Right cardiac atrium (tissue), 5 donors: ENCODE measurements at regions not wholly inside any gene's neighbourhood (a gene's known extent, or its start where the extent isn't known, plus 50 kb on each side); places are given as distances from the start of the nearest gene placed in this dataset.

ENCODE experiments used
- ATAC-seq, 2 donors: fragments of 200-7000 bp; cut with Tn5 transposase; one replicate each; pipeline versions ENCODE4 v1.8.0 to v1.9.1; 2020; ENCODE audit warnings: moderate library complexity in 2 of 2, mild to moderate bottlenecking in 1 of 2
- DNase-seq, 3 donors: peaks; one replicate each; pipeline ENCODE4 v3.0.0-alpha.2; 2020
- H3K27ac ChIP-seq: one replicate; pipeline ENCODE4 v1.5.1; 2013; ENCODE audit warnings: mild to moderate bottlenecking, low read length, control low read depth, moderate library complexity
- H3K27me3 ChIP-seq: one replicate; pipeline ENCODE4 v1.6.1; 2013; ENCODE audit not compliant: control insufficient read depth, insufficient read depth
- H3K4me1 ChIP-seq: one replicate; pipeline ENCODE4 v1.6.1; 2013; ENCODE audit warnings: low read length; ENCODE audit not compliant: control insufficient read depth, insufficient read depth
- H3K4me3 ChIP-seq: one replicate; pipeline ENCODE4 v1.5.1; 2013; ENCODE audit warnings: low read length, control low read depth
- H3K9me3 ChIP-seq: one replicate; pipeline ENCODE4 v1.6.1; 2013; ENCODE audit warnings: low read length; ENCODE audit not compliant: control insufficient read depth
- WGBS: extraction: QIAGEN DNeasy Blood & Tissue Kit; methylation state at CpG from one replicate; pipeline ENCODE4 v1.1.7; 2013; 5-methylcytosine and 5-hydroxymethylcytosine counted together
- intact Hi-C, 4 donors: fragments of 100-400 bp; cut with DNase I; formaldehyde crosslinking; loops; one replicate each; pipeline versions ENCODE4 v1.11.0 to v1.14.0; 2022 to 2023
- donor health status: healthy with polysubstance abuse.
- donor health status: DM: no; HTN: yes; CAD: no.
- donor health status: DM: no; HTN: no; CAD: no.
- donor health status: DM: no; HTN: yes; CAD: no; lungs with severe emphysema.
- donor health status: DM: yes; HTN: yes; CAD: no.

DNA sequence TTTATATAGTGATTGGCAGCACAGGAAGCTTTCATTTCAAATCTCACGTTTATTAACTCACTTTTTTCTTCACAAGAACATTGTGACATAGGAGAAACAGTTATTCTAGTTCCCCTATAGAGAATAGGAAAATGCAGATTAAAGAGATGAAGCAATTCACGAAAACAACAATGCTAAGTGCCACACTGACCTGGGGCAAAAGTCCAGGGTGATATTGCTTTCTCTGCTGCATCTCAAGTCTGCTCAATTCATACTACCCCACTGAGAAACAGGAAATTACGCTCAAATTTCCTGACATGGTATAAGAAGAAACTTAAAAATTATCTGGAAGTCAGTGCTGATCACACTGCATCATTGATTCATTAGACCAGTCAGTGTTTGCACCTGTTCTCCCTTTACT, 66.7 kb upstream of the SEMA6D start:
- Histone ChIP-seq H3K4me3 (no peak overlapping the region), H3K4me1 (no peaks in the 10 kb centered on the region), H3K9me3 (no peaks in the 10 kb centered on the region), H3K27ac (no peak overlapping the region), H3K27me3 (no peaks in the 10 kb centered on the region)
- intact Hi-C loops: no loop called here
- no peak for DNase-seq
- WGBS: 84% methylated on average over 3 of the region's 3 CpGs
- no peak for ATAC-seq

DNA sequence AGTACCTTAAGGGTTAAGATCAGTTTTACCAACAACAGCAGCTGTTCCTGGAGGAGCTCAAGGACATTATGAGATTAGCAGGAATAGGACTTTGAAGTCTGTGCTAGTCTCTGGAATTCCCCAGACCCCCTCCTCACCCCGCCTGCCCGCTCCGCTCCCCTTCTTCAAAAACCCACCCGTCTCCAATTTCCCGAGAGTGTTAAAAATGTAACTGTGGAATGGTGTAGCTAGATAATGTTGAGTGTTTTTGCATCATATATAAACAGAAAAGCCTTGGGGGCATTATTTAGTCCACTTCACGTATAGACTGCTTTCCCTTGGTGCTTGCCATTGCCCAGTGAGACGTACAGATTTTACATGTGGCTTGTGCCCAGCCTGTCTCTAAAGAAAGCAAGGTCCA, 65.0 kb upstream of the SEMA6D start:
- Histone ChIP-seq H3K9me3 (no peaks in the 10 kb centered on the region), H3K4me3 (no peak overlapping the region), H3K27me3 (no peaks in the 10 kb centered on the region), H3K4me1 (no peaks in the 10 kb centered on the region), H3K27ac (no peak overlapping the region)
- no peak for DNase-seq
- intact Hi-C loops: no loop called here
- no peak for ATAC-seq
- 51% methylated on average over 7 of the region's 7 CpGs for WGBS

DNA sequence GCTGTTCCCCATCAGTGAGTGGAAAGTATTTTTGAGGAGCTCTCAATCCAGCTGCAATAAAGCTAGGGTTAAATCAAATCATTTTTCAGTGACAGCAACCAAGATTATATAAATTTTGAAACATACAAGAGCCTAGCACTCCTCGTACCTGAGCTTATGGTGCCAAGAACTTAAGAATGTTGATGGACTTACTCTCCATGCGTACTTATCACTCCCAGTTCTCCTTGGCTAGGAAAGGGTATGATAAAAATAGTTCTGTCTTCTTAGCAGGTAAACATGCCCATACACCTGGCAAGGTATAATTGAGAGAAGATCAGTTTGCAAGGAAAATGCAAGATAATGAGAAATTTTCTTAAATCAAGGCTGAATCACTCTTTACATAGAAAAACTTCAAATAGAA, 64.5 kb upstream of the SEMA6D start:
- WGBS: 73% methylated on average over 2 of the region's 2 CpGs
- no peak overlapping the region for H3K4me3 ChIP-seq
- no peaks in the 10 kb centered on the region for H3K4me1 ChIP-seq
- no peak overlapping the region for H3K27ac ChIP-seq
- ATAC-seq: no peak
- no peaks in the 10 kb centered on the region for H3K9me3 ChIP-seq
- H3K27me3 ChIP-seq: no peaks in the 10 kb centered on the region
- intact Hi-C loops: no loop called here
- no peak for DNase-seq

DNA sequence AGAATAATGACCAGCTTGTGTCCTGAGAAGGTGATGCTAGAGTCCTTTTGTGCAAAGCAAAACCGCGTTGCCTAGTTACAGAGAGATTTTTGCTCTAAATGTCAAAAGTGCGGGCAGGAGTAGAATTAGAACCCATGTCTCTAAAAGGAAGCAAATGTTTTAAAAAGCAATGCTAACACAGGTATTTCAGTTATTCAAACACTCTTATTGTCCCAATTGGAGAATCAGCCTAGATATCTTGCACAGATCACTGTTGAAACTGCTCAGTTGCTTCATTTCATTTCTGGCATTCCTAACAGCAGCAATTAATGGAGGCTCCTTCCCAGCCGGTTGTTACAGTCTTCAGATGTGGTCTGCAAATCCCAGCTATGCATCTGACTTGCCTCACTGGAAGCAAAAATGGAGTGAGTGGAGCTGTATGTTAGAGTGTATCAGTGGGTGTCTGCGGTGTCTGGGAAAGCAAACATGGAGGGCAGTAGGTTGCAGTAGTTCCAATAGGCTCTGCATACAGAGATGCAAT, 55.6 kb upstream of the SEMA6D start:
- no peak for ATAC-seq
- Histone ChIP-seq H3K27ac (no peak overlapping the region), H3K27me3 (no peaks in the 10 kb centered on the region), H3K4me3 (no peak overlapping the region), H3K9me3 (no peaks in the 10 kb centered on the region), H3K4me1 (no peaks in the 10 kb centered on the region)
- WGBS: 89% methylated on average over 5 of the region's 5 CpGs
- no peak for DNase-seq
- intact Hi-C loops: no loop called here

DNA sequence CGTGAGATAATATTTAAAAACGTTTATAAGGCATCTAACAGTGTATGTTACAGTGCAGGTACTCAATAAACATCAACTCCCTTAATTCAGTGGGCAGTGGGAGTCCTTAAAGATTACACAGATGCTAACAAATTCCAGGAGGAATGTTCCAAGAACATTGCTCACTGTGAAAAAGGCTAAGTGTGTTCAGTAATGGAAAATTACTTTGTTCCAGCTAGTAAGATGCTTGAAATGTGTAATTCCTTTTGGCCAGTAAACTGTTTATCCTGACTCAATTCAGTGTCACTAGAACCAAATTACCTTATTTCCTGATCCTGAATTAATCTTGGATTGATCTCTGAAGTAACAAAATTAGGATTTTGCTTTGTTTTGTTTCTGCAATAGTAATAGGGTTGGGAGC, 54.2 kb upstream of the SEMA6D start:
- no peak overlapping the region for H3K27ac ChIP-seq
- H3K4me1 ChIP-seq: no peaks in the 10 kb centered on the region
- H3K4me3 ChIP-seq: no peak overlapping the region
- intact Hi-C loops: no loop called here
- DNase-seq (no peak), ATAC-seq (no peak)
- WGBS: 60% methylated on average over 2 of the region's 2 CpGs
- H3K9me3 ChIP-seq: no peaks in the 10 kb centered on the region
- no peaks in the 10 kb centered on the region for H3K27me3 ChIP-seq
